Upper lobe of left lung (tissue), 6 donors: ENCODE measurements at regions not wholly inside any gene's neighbourhood (a gene's known extent, or its start where the extent isn't known, plus 50 kb on each side); places are given as distances from the start of the nearest gene placed in this dataset.

Source experiments
- ATAC-seq, 2 donors: fragments of 200-7000 bp; cut with Tn5 transposase; one replicate each; pipeline ENCODE4 v1.9.1; 2022; ENCODE audit warnings: mild to moderate bottlenecking in 2 of 2, moderate library complexity in 2 of 2; ENCODE audit not compliant: low FRiP score in 2 of 2
- DNase-seq, 2 donors: peaks; one replicate each; pipeline ENCODE4 v3.0.0-alpha.2; 2019 to 2020
- H3K27ac ChIP-seq, 4 donors: fragments of 200-600 bp; sonication (generic); one replicate each; pipeline ENCODE4 v1.5.1; 2016 to 2019
- H3K27me3 ChIP-seq, 4 donors: fragments of 200-600 bp; sonication (generic); one replicate each; pipeline ENCODE4 v1.5.1; 2017 to 2019
- H3K36me3 ChIP-seq, 4 donors: fragments of 200-600 bp; sonication (generic); one replicate each; pipeline ENCODE4 v1.5.1; 2016 to 2019
- H3K4me1 ChIP-seq, 4 donors: fragments of 200-600 bp; sonication (generic); one replicate each; pipeline ENCODE4 v1.5.1; 2018 to 2019
- H3K4me3 ChIP-seq, 4 donors: fragments of 200-600 bp; sonication (generic); one replicate each; pipeline ENCODE4 v1.5.1; 2017 to 2019; ENCODE audit warnings: mild to moderate bottlenecking in 2 of 4, moderate library complexity in 1 of 4
- H3K9me3 ChIP-seq, 4 donors: fragments of 200-600 bp; sonication (generic); one replicate each; pipeline ENCODE4 v1.5.1; 2018 to 2019
- EP300 ChIP-seq, 4 donors: sonication (generic); formaldehyde crosslinking; IDR thresholded peaks; one replicate each; pipeline ENCODE4 v1.5.1; 2017; ENCODE audit warnings: antibody characterized with exemption in 4 of 4, control low read depth in 2 of 4
- POLR2A ChIP-seq, 4 donors: fragments of 450-650 bp; IDR thresholded peaks; one replicate each; pipeline ENCODE4 v1.5.1; 2016 to 2017; ENCODE audit warnings: antibody characterized with exemption in 4 of 4, mild to moderate bottlenecking in 2 of 4
- POLR2AphosphoS5 ChIP-seq, 2 donors: sonication (generic); formaldehyde crosslinking; IDR thresholded peaks; one replicate each; pipeline ENCODE4 v1.5.1; 2017; ENCODE audit warnings: antibody characterized with exemption in 2 of 2
- WGBS, 2 donors: methylation state at CpG; one replicate each; pipeline ENCODE4 v1.1.5; 2017 to 2018; 5-methylcytosine and 5-hydroxymethylcytosine counted together
- TF ChIP-seq, protein P1 (sequence below), 6 experiments: fragments of 450-650 bp in 4 of 6; fragments of 200-600 bp in 2 of 6; sonication (generic) in 2 of 6; IDR thresholded peaks; one replicate each; pipeline ENCODE4 v1.5.1; 2016 to 2019; ENCODE audit warnings: antibody characterized with exemption in 6 of 6
- donor health status: DM: no; HTN: no; CAD: no; lungs with moderate emphysema.
- donor health status: DM: no; HTN: yes; CAD: no; lungs with severe emphysema.

DNA sequence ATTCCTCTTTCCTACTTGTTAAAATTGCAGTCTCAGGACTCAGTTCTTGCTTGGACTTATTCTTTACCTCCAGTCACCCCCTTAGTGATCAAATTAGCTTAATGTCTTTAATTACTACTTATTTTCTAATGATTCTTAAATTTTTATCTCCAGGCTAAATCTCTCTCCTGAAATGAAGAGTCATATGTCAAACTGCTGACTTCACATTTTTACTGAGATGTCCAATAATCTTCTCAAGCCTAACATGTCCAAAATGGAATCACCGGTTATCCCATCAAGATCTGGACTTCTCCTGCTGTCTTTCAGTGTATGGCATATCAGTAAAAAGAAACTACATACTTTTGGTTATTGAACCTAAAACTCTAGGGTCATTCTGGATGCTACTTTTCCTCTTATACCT lies 332.3 kb upstream of the HTR2C start:
- no peak overlapping the region for H3K4me3 ChIP-seq
- no peaks in the 10 kb centered on the region for H3K9me3 ChIP-seq
- no peaks in the 10 kb centered on the region for H3K27me3 ChIP-seq
- H3K36me3 ChIP-seq = no peaks in the 10 kb centered on the region
- DNase-seq (no peak), ATAC-seq (no peak)
- TF ChIP-seq EP300 (IDR thresholded peaks at IDR 0.05) (no peak), POLR2AphosphoS5 (IDR thresholded peaks at IDR 0.05) (no peak), POLR2A (IDR thresholded peaks at IDR 0.05) (no peak)
- TF ChIP-seq, protein P1, sequence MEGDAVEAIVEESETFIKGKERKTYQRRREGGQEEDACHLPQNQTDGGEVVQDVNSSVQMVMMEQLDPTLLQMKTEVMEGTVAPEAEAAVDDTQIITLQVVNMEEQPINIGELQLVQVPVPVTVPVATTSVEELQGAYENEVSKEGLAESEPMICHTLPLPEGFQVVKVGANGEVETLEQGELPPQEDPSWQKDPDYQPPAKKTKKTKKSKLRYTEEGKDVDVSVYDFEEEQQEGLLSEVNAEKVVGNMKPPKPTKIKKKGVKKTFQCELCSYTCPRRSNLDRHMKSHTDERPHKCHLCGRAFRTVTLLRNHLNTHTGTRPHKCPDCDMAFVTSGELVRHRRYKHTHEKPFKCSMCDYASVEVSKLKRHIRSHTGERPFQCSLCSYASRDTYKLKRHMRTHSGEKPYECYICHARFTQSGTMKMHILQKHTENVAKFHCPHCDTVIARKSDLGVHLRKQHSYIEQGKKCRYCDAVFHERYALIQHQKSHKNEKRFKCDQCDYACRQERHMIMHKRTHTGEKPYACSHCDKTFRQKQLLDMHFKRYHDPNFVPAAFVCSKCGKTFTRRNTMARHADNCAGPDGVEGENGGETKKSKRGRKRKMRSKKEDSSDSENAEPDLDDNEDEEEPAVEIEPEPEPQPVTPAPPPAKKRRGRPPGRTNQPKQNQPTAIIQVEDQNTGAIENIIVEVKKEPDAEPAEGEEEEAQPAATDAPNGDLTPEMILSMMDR (IDR thresholded peaks at IDR 0.05) = no peak
- H3K4me1 ChIP-seq = no peaks in the 10 kb centered on the region
- 85 to 100% methylated on average over 1 of the region's 1 CpG for WGBS, 2 donors
- H3K27ac ChIP-seq = no peak overlapping the region

DNA sequence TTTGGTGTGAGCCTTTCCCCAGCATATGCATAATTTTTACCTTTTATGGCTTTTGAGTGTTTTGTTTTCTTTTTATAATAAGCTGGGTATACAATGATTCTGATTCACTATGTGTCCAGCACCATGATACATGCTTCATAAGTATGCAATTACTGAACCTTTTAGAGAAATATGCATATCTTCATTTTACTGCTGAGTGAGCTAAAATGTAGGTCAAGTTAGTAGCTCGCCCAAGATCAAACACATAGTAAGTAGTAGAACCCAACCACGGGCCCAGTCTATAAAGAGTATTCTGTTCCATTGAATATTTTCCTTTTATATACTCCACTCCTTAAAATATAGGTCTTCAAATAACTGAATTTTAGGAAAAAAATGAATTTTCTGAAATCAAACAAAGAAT lies 362.4 kb upstream of the HTR2C start:
- no peaks in the 10 kb centered on the region for H3K4me1 ChIP-seq
- DNase-seq (no peak), ATAC-seq (no peak)
- WGBS, 2 donors = 69 to 92% methylated on average over 2 of the region's 2 CpGs
- TF ChIP-seq, protein P1 (IDR thresholded peaks at IDR 0.05) = no peak
- TF ChIP-seq EP300 (IDR thresholded peaks at IDR 0.05) (no peak), POLR2AphosphoS5 (IDR thresholded peaks at IDR 0.05) (no peak), POLR2A (IDR thresholded peaks at IDR 0.05) (no peak)
- no peaks in the 10 kb centered on the region for H3K36me3 ChIP-seq
- H3K27me3 ChIP-seq = no peaks in the 10 kb centered on the region
- no peak overlapping the region for H3K27ac ChIP-seq
- H3K4me3 ChIP-seq = no peak overlapping the region
- no peaks in the 10 kb centered on the region for H3K9me3 ChIP-seq

DNA sequence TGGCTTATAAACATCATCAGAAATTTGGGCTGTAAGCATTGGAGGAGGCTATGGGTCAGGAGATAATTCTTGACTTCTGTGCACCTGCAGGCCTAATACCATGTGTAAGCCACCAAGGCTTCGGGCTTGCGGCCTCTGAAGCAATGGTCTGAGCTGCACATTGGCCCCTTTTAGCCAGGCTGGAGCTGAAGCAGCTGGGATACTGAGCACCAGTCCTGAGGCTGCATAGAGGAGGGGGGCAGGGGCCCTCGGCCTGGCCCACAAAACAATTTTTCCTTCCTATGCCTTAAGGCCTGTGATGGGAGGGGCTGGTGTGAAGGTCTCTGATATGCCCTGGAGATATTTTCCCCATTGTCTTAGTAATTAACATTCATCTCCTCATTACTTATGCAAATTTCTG lies 373.0 kb upstream of the HTR2C start:
- no peak overlapping the region for H3K27ac ChIP-seq
- H3K27me3 ChIP-seq = no peaks in the 10 kb centered on the region
- TF ChIP-seq POLR2AphosphoS5 (IDR thresholded peaks at IDR 0.05) = no peak
- TF ChIP-seq, protein P1 (IDR thresholded peaks at IDR 0.05) = no peak
- no peak for TF ChIP-seq EP300 (IDR thresholded peaks at IDR 0.05)
- no peak for TF ChIP-seq POLR2A (IDR thresholded peaks at IDR 0.05)
- H3K9me3 ChIP-seq = no peaks in the 10 kb centered on the region
- no peak for DNase-seq
- H3K36me3 ChIP-seq = no peaks in the 10 kb centered on the region
- no peak overlapping the region for H3K4me3 ChIP-seq
- 89 to 100% methylated on average over 1 to 3 of the region's 3 CpGs for WGBS, 2 donors
- no peak for ATAC-seq
- no peaks in the 10 kb centered on the region for H3K4me1 ChIP-seq

DNA sequence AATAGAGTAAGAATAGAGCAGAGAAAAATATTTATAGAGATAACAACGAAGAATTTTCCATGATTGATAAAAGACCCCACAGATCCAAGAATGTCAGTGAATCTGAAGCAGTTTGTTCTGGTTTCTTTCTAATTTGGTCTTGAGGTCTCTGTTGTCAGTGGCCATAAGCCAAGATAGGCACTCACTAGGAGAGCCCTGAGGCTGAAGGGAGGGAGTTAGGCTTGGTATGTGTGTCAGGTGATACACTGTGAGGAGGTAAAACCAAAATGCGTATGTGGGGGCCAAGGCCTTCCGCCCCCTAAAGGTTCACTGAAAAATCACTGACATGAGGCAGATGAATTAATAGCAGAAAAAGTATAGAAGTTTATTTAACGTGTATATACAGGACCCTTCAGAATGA lies 382.3 kb upstream of the HTR2C start:
- Histone ChIP-seq H3K27me3 (no peaks in the 10 kb centered on the region), H3K4me1 (no peaks in the 10 kb centered on the region), H3K36me3 (no peaks in the 10 kb centered on the region), H3K4me3 (no peak overlapping the region), H3K9me3 (no peaks in the 10 kb centered on the region), H3K27ac (no peak overlapping the region)
- DNase-seq (no peak), ATAC-seq (no peak)
- TF ChIP-seq POLR2AphosphoS5 (IDR thresholded peaks at IDR 0.05) (no peak), POLR2A (IDR thresholded peaks at IDR 0.05) (no peak), EP300 (IDR thresholded peaks at IDR 0.05) (no peak)
- TF ChIP-seq, protein P1 (IDR thresholded peaks at IDR 0.05) = no peak
- 69 to 71% methylated on average over 4 of the region's 4 CpGs for WGBS, 2 donors

- DNase-seq = no peak
- TF ChIP-seq, protein P1 (IDR thresholded peaks at IDR 0.05) = no peak
- ATAC-seq = no peak
- no peaks in the 10 kb centered on the region for H3K36me3 ChIP-seq
- H3K27me3 ChIP-seq = no peaks in the 10 kb centered on the region
- H3K9me3 ChIP-seq = no peaks in the 10 kb centered on the region
- H3K27ac ChIP-seq = no peak overlapping the region
- H3K4me3 ChIP-seq = no peak overlapping the region
- no peaks in the 10 kb centered on the region for H3K4me1 ChIP-seq
- WGBS, 2 donors = 62 to 65% methylated on average over 1 of the region's 1 CpG
Measured at GRCh38 chrX:114181195-114181594, 402.7 kb upstream of the HTR2C start.
